ENCODE measurements at regions not wholly inside any gene's neighbourhood (a gene's known extent, or its start where the extent isn't known, plus 50 kb on each side); places are given as distances from the start of the nearest gene placed in this dataset.

- no peak for DNase-seq (ENCODE audit: low spot score)
Observed at GRCh38 chr5:39605145-39605544, 180.4 kb upstream of the DAB2 start.

GRCh38 chr5:39604491-39604890 is 179.7 kb upstream of the DAB2 start:
- no peak for DNase-seq (ENCODE audit: low spot score)

- DNase-seq (ENCODE audit: low spot score) = peak; percentile 32
Observed at GRCh38 chr5:39599721-39600431, 175.1 kb upstream of the DAB2 start.

- DNase-seq (ENCODE audit: low spot score) = no peak
Observed at GRCh38 chr5:39598661-39599248, 174.0 kb upstream of the DAB2 start.

GRCh38 chr5:39588179-39588578 is 163.4 kb upstream of the DAB2 start:
- no peak for DNase-seq (ENCODE audit: low spot score)

GRCh38 chr5:39587675-39588074 is 162.9 kb upstream of the DAB2 start:
- DNase-seq (ENCODE audit: low spot score) = no peak

GRCh38 chr5:39586185-39586584 is 161.4 kb upstream of the DAB2 start:
- DNase-seq (ENCODE audit: low spot score) = no peak

- DNase-seq (ENCODE audit: low spot score) = peak; percentile 55
Observed at GRCh38 chr5:39584927-39585326, 160.1 kb upstream of the DAB2 start.

GRCh38 chr5:39580702-39581453 is 156.1 kb upstream of the DAB2 start:
- DNase-seq (ENCODE audit: low spot score) = peak; percentile 61

GRCh38 chr5:39579750-39580149 is 155.0 kb upstream of the DAB2 start:
- DNase-seq (ENCODE audit: low spot score) = no peak

- no peak for DNase-seq (ENCODE audit: low spot score)
Observed at GRCh38 chr5:39578887-39579497, 154.2 kb upstream of the DAB2 start.

- DNase-seq (ENCODE audit: low spot score) = no peak
Observed at GRCh38 chr5:39577529-39577928, 152.7 kb upstream of the DAB2 start.

- DNase-seq (ENCODE audit: low spot score) = peak; percentile 59
Observed at GRCh38 chr5:39570403-39571027, 145.7 kb upstream of the DAB2 start.

GRCh38 chr5:39569857-39570256 is 145.1 kb upstream of the DAB2 start:
- no peak for DNase-seq (ENCODE audit: low spot score)

- no peak for DNase-seq (ENCODE audit: low spot score)
Observed at GRCh38 chr5:39566891-39567290, 142.1 kb upstream of the DAB2 start.

- no peak for DNase-seq (ENCODE audit: low spot score)
Observed at GRCh38 chr5:39566029-39566428, 141.2 kb upstream of the DAB2 start.

GRCh38 chr5:39561421-39561820 is 136.6 kb upstream of the DAB2 start:
- DNase-seq (ENCODE audit: low spot score) = no peak

- DNase-seq (ENCODE audit: low spot score) = no peak
Observed at GRCh38 chr5:39560726-39561125, 135.9 kb upstream of the DAB2 start.

GRCh38 chr5:39559923-39560322 is 135.1 kb upstream of the DAB2 start:
- DNase-seq (ENCODE audit: low spot score) = no peak

- DNase-seq (ENCODE audit: low spot score) = no peak
Observed at GRCh38 chr5:39558541-39558940, 133.8 kb upstream of the DAB2 start.

- no peak for DNase-seq (ENCODE audit: low spot score)
Observed at GRCh38 chr5:39555788-39556187, 131.0 kb upstream of the DAB2 start.

GRCh38 chr5:39547553-39548154 is 122.9 kb upstream of the DAB2 start:
- DNase-seq (ENCODE audit: low spot score) = peak; percentile 71

All from AG08395 (cell line).